Ovary (tissue), 7 donors: ENCODE measurements at regions not wholly inside any gene's neighbourhood (a gene's known extent, or its start where the extent isn't known, plus 50 kb on each side); places are given as distances from the start of the nearest gene placed in this dataset.

Source experiments
- DNase-seq, 5 donors: peaks; one replicate each; pipeline ENCODE4 v3.0.0-alpha.2; 2019 to 2020
- H3K27ac ChIP-seq, 2 donors: fragments of 200-600 bp; one replicate each; pipeline versions ENCODE4 v1.5.1 to v1.8.0; 2019 to 2022
- H3K27me3 ChIP-seq: fragments of 200-600 bp; one replicate; pipeline ENCODE4 v1.8.0; 2022
- H3K36me3 ChIP-seq: fragments of 200-600 bp; sonication (generic); one replicate; pipeline ENCODE4 v1.5.1; 2019
- H3K4me1 ChIP-seq: one replicate; pipeline ENCODE4 v1.8.1; 2013; ENCODE audit warnings: mild to moderate bottlenecking, moderate library complexity; ENCODE audit not compliant: insufficient read depth
- H3K4me3 ChIP-seq: fragments of 200-600 bp; sonication (generic); one replicate; pipeline ENCODE4 v1.5.1; 2017
- H3K9me3 ChIP-seq, 2 donors: fragments of 200-600 bp in 1 of 2; sonication (generic) in 1 of 2; one replicate each; pipeline versions ENCODE4 v1.5.1 to v1.8.1; 2013 to 2019; ENCODE audit warnings: mild to moderate bottlenecking in 1 of 2, moderate library complexity in 1 of 2
- EP300 ChIP-seq: sonication (generic); formaldehyde crosslinking; IDR thresholded peaks from one replicate; pipeline ENCODE4 v1.6.1; 2017; ENCODE audit warnings: antibody characterized with exemption
- POLR2A ChIP-seq: fragments of 450-650 bp; IDR thresholded peaks from one replicate; pipeline ENCODE4 v1.6.1; 2017; ENCODE audit warnings: antibody characterized with exemption, mild to moderate bottlenecking, moderate library complexity
- WGBS, 3 donors: extraction: QIAGEN DNeasy Blood & Tissue Kit in 1 of 3; methylation state at CpG; one replicate each; pipeline versions ENCODE4 v1.1.5 to v1.1.7; 2013 to 2017; 5-methylcytosine and 5-hydroxymethylcytosine counted together
- intact Hi-C, 4 donors: fragments of 100-400 bp; cut with DNase I; formaldehyde crosslinking; loops; one replicate each; pipeline versions ENCODE4 v1.11.0 to v1.15.1; 2022 to 2023
- TF ChIP-seq, protein P1 (sequence below), 3 donors: fragments of 450-650 bp in 2 of 3; fragments of 200-600 bp in 1 of 3; IDR thresholded peaks; one replicate each; pipeline versions ENCODE4 v1.5.1 to v1.8.0; 2016 to 2022; ENCODE audit warnings: antibody characterized with exemption in 3 of 3, mild to moderate bottlenecking in 1 of 3
- donor health status: DM: no; HTN: no; CAD: no; lungs with moderate emphysema.
- donor health status: DM: no; HTN: no; CAD: no.
- donor health status: Bipolar disorder and iron deficiency.
- donor health status: DM: no; HTN: no; CAD: no.
- donor health status: DM: yes; HTN: yes; CAD: no.

DNA sequence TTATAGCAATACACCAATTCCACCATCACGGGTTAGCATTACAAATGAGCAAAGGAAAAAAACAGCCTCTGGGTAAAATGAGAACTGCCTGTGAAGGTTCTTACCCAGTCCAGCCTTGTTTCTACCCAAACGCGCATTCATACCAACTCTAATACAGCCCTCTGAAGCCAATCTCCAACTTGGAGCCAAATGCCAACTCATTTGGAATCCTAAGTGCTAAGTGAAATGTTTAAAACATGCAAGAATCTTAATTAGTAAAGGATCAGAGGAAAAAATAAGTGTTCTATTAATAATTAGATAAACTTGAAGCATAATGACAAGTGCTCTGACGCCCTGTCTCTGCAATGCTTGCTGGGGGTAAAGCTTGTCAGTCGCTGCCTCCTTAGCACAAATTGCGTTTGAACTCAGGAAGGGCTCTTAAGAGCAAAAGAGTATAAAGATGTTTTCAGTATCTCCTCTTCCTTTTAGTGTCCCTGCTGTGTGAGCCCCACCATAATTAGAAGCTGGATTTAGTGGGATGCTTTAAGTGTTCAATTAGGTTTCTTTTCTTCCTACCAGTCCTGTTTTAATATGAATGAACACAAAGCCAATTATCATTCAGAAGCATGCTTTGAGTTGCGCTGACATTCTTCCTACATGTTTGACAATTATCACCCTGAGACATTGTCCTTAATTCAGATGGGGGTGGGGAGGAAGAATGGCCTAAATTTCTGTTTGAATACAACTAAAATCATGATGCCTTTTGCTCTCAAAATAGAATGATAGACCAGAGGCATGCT lies 537.6 kb downstream of the DTWD2 start:
- intact Hi-C loops = no loop called here
- Histone ChIP-seq H3K9me3 (no peaks in the 10 kb centered on the region), H3K27me3 (no peaks in the 10 kb centered on the region), H3K4me1 (no peaks in the 10 kb centered on the region), H3K27ac (no peak overlapping the region), H3K36me3 (no peaks in the 10 kb centered on the region), H3K4me3 (no peak overlapping the region)
- TF ChIP-seq EP300 = no peak
- TF ChIP-seq POLR2A = no peak
- TF ChIP-seq, protein P1, sequence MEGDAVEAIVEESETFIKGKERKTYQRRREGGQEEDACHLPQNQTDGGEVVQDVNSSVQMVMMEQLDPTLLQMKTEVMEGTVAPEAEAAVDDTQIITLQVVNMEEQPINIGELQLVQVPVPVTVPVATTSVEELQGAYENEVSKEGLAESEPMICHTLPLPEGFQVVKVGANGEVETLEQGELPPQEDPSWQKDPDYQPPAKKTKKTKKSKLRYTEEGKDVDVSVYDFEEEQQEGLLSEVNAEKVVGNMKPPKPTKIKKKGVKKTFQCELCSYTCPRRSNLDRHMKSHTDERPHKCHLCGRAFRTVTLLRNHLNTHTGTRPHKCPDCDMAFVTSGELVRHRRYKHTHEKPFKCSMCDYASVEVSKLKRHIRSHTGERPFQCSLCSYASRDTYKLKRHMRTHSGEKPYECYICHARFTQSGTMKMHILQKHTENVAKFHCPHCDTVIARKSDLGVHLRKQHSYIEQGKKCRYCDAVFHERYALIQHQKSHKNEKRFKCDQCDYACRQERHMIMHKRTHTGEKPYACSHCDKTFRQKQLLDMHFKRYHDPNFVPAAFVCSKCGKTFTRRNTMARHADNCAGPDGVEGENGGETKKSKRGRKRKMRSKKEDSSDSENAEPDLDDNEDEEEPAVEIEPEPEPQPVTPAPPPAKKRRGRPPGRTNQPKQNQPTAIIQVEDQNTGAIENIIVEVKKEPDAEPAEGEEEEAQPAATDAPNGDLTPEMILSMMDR (IDR thresholded peaks at IDR 0.05) = no peak
- DNase-seq = no peak
- WGBS, 3 donors = 92 to 94% (median 94%) methylated on average over 7 of the region's 7 CpGs

DNA sequence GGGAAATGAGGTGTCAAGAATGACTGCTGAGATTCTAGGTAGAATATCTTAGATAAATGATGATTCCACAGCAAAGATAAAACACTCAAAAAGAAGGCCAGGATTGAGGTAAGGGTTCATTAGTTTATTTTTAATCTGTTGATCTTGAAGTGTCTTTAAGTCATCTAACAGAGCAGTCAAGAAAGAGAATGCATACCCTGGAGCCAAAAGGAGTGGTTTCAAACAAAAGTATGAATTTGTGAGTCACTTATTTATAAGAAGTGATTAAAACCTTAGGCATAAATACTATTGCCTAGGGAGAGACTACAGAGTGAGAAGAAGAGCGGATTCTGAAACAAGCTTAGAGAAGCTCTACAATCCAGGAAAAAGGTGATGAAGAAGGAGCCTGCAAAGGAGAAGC lies 541.0 kb downstream of the DTWD2 start:
- WGBS, 3 donors = 97 to 98% (median 98%) methylated on average over 1 of the region's 1 CpG

DNA sequence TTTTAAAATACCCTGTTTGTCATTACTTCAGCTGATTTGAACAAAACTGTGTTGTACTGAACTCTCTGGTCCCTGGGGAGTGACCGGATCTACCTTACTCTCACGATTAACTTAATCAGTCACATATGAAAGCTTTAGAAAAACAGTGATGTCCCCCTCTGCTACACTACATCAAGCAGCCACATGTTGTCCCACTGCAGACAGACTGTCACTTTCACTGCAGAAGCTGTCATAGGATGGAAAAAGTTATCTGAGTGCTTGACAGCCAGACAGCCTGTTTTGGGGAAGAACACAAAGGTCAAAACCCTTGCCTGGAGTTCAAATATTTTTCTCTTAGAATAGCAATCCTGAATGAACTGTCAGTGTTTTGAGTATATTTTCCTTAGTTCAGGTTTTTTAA lies 546.4 kb downstream of the DTWD2 start:
- TF ChIP-seq EP300 (no peak), POLR2A (no peak)
- TF ChIP-seq, protein P1 (IDR thresholded peaks at IDR 0.05) = no peak
- intact Hi-C loops = no loop called here
- H3K27ac ChIP-seq = no peak overlapping the region
- H3K27me3 ChIP-seq = no peaks in the 10 kb centered on the region
- H3K4me1 ChIP-seq = no peaks in the 10 kb centered on the region
- no peak overlapping the region for H3K4me3 ChIP-seq
- no peaks in the 10 kb centered on the region for H3K9me3 ChIP-seq
- no peak for DNase-seq
- H3K36me3 ChIP-seq = no peaks in the 10 kb centered on the region
- WGBS, 3 donors = 75 to 88% (median 81%) methylated on average over 2 of the region's 2 CpGs

More for the DNA sequence above, 541.0 kb downstream of the DTWD2 start:
- H3K36me3 ChIP-seq = no peaks in the 10 kb centered on the region
- intact Hi-C loops = no loop called here
- no peak overlapping the region for H3K27ac ChIP-seq
- no peak for DNase-seq
- no peak for TF ChIP-seq EP300
- no peak for TF ChIP-seq POLR2A
- TF ChIP-seq, protein P1 (IDR thresholded peaks at IDR 0.05) = no peak
- H3K4me1 ChIP-seq = no peaks in the 10 kb centered on the region
- H3K9me3 ChIP-seq = no peaks in the 10 kb centered on the region
- H3K27me3 ChIP-seq = no peaks in the 10 kb centered on the region
- no peak overlapping the region for H3K4me3 ChIP-seq

DNA sequence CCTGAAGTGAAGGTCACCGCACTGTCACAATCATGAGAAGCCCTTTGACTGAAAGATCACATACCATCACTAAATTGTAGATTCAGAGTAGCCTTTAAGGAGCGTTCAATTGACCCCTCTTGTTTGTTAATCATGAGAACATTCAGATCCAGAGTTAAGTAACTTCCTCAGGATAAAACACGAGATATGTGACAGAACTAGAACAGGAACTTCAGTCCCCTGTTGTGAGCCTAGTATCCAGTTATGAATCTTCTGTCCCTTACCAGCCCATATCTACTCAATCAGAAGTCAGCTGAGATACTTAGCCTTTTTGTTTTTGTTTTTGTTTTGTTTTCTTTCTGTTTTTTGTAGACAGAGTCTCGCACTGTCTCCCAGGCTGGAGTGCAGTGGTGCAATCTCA lies 547.3 kb downstream of the DTWD2 start:
- TF ChIP-seq, protein P1 (IDR thresholded peaks at IDR 0.05) = no peak
- TF ChIP-seq POLR2A = no peak
- TF ChIP-seq EP300 = no peak
- no peak overlapping the region for H3K27ac ChIP-seq
- no peaks in the 10 kb centered on the region for H3K36me3 ChIP-seq
- H3K4me3 ChIP-seq = no peak overlapping the region
- H3K9me3 ChIP-seq = no peaks in the 10 kb centered on the region
- intact Hi-C loops = no loop called here
- H3K27me3 ChIP-seq = no peaks in the 10 kb centered on the region
- no peak for DNase-seq
- H3K4me1 ChIP-seq = no peaks in the 10 kb centered on the region
- 82 to 87% (median 83%) methylated on average over 4 of the region's 4 CpGs for WGBS, 3 donors
